A673 (cell line): ENCODE measurements at regions not wholly inside any gene's neighbourhood (a gene's known extent, or its start where the extent isn't known, plus 50 kb on each side); places are given as distances from the start of the nearest gene placed in this dataset.

ENCODE experiments used
- BruUV-seq: library from RNA; stranded (reverse); fragments of 400-500 nt; replicated peaks from 2 replicates; lab custom pipeline; 2021; lab: Mats Ljungman, UMichigan
- CTCF ChIA-PET: fragments of 300-600 bp; sonication (Branson Sonifier 250); formaldehyde crosslinking; loops from one replicate; lab custom pipeline; 2022; ENCODE audit warnings: antibody characterized with exemption; lab: Charles Lee
- POLR2A ChIA-PET: fragments of 300-600 bp; sonication (Branson Sonifier 250); formaldehyde crosslinking; loops from one replicate; lab custom pipeline; 2022; ENCODE audit warnings: antibody characterized with exemption; ENCODE audit not compliant: low non-redundant PET; lab: Charles Lee
- DNase-seq: peaks from one replicate; pipeline ENCODE4 v3.0.0-alpha.2; 2015; ENCODE audit warnings: low spot score
- H3K27ac ChIP-seq: fragments of 200-600 bp; sonication (generic); 2 replicates; pipeline ENCODE4 v1.5.1; 2016; ENCODE audit warnings: mixed run types, low read depth, mild to moderate bottlenecking, mixed read lengths, antibody characterized with exemption, low read length; ENCODE audit not compliant: poor library complexity, severe bottlenecking
- H3K27me3 ChIP-seq: fragments of 200-600 bp; sonication (generic); replicated peaks from 2 replicates; pipeline ENCODE4 v1.6.1; 2017; ENCODE audit warnings: mixed run types, low read depth, mild to moderate bottlenecking, mixed read lengths, antibody characterized with exemption, low read length; ENCODE audit not compliant: insufficient read depth, poor library complexity
- H3K36me3 ChIP-seq: fragments of 200-600 bp; sonication (generic); 2 replicates; pipeline ENCODE4 v1.6.1; 2016; ENCODE audit warnings: mixed run types, mild to moderate bottlenecking, mixed read lengths, antibody characterized with exemption, low read length; ENCODE audit not compliant: insufficient read depth, poor library complexity, severe bottlenecking
- H3K4me1 ChIP-seq: fragments of 200-600 bp; sonication (generic); 2 replicates; pipeline ENCODE4 v1.6.1; 2017; ENCODE audit warnings: mixed run types, mild to moderate bottlenecking, mixed read lengths, antibody characterized with exemption, low read length; ENCODE audit not compliant: insufficient read depth, poor library complexity, severe bottlenecking
- H3K4me3 ChIP-seq: fragments of 200-600 bp; sonication (generic); 2 replicates; pipeline ENCODE4 v1.5.1; 2016; ENCODE audit warnings: low read depth, mixed run types, mild to moderate bottlenecking, mixed read lengths, low read length; ENCODE audit not compliant: poor library complexity, severe bottlenecking
- H3K9me3 ChIP-seq: fragments of 200-600 bp; sonication (generic); 2 replicates; pipeline ENCODE4 v1.6.1; 2016; ENCODE audit warnings: mixed run types, low read depth, mild to moderate bottlenecking, mixed read lengths, antibody characterized with exemption, low read length; ENCODE audit not compliant: poor library complexity, severe bottlenecking
- CTCF ChIP-seq: fragments of 300-800, 200-600 bp; sonication (generic); conservative IDR thresholded peaks from 2 replicates; pipeline ENCODE4 v1.5.1; 2017; ENCODE audit warnings: low read depth, mild to moderate bottlenecking, antibody characterized with exemption, low read length, moderate library complexity, mixed read lengths
- EZH2 ChIP-seq: fragments of 200-600 bp; sonication (generic); IDR thresholded peaks from 2 replicates; pipeline ENCODE4 v1.6.1; 2017; ENCODE audit warnings: borderline replicate concordance, low read depth, mild to moderate bottlenecking, mixed read lengths, antibody characterized with exemption, low read length; ENCODE audit not compliant: poor library complexity, severe bottlenecking
- intact Hi-C: fragments of 100-400 bp; cut with micrococcal nuclease; formaldehyde crosslinking; loops from one replicate; pipeline ENCODE4 v1.10.0; 2022; ENCODE audit not compliant: unreplicated experiment

- Histone ChIP-seq H3K4me1 (no peaks in the 10 kb centered on the region), H3K27me3 (no peaks in the 10 kb centered on the region), H3K4me3 (no peak overlapping the region), H3K36me3 (no peaks in the 10 kb centered on the region), H3K9me3 (peaks cover 13% of the 10 kb centered on the region), H3K27ac (no peak overlapping the region)
- DNase-seq: no peak
- intact Hi-C loops: no loop called here
- TF ChIP-seq EZH2: no peak
- no peak for TF ChIP-seq CTCF
- BruUV-seq: no TSS peak
- CTCF ChIA-PET: no interaction called here
- POLR2A ChIA-PET: no interaction called here
These were observed 223.7 kb downstream of the FBXO4 start for GRCh38 chr5:42148813-42149212.

- Histone ChIP-seq H3K9me3 (no peaks in the 10 kb centered on the region), H3K27ac (no peak overlapping the region), H3K4me3 (no peak overlapping the region), H3K36me3 (no peaks in the 10 kb centered on the region), H3K27me3 (no peaks in the 10 kb centered on the region), H3K4me1 (no peaks in the 10 kb centered on the region)
- intact Hi-C loops: no loop called here
- no peak for DNase-seq
- ChIA-PET CTCF (no interaction called here), POLR2A (no interaction called here)
- no peak for TF ChIP-seq CTCF
- no peak for TF ChIP-seq EZH2
- no TSS peak for BruUV-seq
These were observed 232.1 kb downstream of the FBXO4 start for GRCh38 chr5:42157215-42157614.

- TF ChIP-seq EZH2: no peak
- TF ChIP-seq CTCF: no peak
- Histone ChIP-seq H3K27me3 (no peaks in the 10 kb centered on the region), H3K36me3 (no peaks in the 10 kb centered on the region), H3K4me3 (no peak overlapping the region), H3K9me3 (no peaks in the 10 kb centered on the region), H3K4me1 (no peaks in the 10 kb centered on the region), H3K27ac (no peak overlapping the region)
- CTCF ChIA-PET: no interaction called here
- intact Hi-C loops: no loop called here
- POLR2A ChIA-PET: no interaction called here
- BruUV-seq: no TSS peak
- no peak for DNase-seq
These were observed 238.0 kb downstream of the FBXO4 start for GRCh38 chr5:42163083-42163482.
